ENCODE measurements at regions not wholly inside any gene's neighbourhood (a gene's known extent, or its start where the extent isn't known, plus 50 kb on each side); places are given as distances from the start of the nearest gene placed in this dataset.

DNA sequence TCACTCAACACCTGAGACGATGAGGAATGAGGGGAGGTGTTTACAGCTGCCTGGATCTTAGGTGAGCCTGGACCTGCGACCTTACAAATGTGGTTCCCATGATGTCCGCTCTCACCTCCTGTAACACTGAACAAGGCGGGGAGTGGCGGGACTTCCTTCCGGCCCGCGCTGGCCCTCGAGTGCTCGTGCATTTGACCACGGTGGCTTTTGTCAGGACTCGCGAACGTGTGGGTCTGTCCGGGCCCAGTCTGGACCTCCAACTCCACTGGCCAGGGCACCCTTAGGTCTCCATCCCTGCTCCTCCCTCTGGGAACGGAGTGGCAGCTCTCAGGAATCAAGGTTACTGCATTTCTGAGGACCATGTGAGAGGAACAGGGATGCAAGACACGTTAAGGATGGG is 263.0 kb upstream of the SALL3 start:
- intact Hi-C loops (cut with DNase I): no loop called here
- peak; percentile 31 for DNase-seq (ENCODE audit: low spot score)

DNA sequence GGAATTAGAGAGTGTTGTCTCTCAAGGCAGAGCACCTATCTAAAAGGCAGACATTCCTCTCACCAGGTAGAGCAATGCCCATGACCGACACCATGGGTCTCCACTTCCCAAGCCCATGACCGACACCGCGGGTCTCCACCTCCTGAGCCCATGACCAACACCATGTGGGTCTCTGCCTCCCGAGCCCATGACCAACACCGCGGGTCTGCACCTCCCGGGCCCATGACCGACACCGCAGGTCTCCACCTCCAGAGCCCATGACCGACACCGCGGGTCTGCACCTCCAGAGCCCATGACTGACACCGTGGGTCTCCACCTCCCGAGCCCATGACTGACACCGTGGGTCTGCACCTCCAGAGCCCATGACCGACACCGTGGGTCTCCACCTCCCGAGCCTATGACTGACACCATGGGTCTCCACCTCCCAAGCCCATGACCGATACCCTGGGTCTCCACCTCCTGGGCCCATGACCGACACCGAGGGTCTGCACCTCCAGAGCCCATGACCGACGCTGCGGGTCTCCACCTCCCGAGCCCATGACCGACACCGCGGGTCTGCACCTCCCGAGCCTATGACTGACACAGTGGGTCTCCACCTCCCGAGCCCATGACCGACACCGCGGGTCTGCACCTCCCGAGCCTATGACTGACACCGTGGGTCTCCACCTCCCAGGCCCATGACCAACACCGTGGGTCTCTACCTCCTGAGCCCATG is 262.4 kb upstream of the SALL3 start:
- peak; percentile 35 for DNase-seq (ENCODE audit: low spot score)
- intact Hi-C loops (cut with DNase I): no loop called here

DNA sequence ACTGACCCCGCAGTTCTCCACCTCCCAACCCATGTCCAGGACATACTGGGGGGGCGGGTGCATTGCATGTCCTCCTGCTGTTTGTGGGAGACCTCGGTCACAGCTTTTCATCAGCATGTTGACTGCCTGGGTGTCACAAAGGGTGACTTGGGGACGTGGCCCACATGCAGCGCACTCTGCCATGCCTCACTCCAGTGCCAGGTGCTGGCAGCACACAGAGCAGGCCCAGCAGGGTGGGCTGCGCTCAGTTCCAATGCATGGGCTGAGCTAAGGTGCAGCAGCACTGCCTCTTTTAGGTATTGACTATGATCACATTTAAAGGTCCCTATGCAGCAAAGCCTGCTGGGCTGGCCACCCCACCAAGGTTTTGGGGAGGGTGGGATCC is 261.9 kb upstream of the SALL3 start:
- no peak for DNase-seq (ENCODE audit: low spot score)

DNA sequence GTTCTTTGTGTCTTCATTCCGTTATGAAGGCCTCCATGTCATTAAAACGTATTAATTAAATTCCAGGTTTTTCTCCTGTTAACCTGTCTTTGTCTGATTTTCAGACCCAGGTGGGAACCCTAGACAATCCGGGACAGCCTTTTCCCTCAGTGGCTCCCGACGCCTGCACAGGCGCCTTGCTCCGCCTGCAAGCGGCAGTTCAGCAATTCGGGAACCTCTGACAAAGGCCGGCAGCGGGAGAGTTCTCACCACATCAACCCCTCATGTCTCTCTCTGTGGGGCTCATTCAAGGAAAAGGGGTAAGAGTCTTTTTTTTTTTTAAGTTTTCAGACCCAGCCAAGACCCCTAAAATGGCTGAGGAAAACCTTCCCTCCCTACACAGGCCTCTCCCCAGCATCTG is 259.8 kb upstream of the SALL3 start:
- intact Hi-C loops (cut with DNase I): no loop called here
- DNase-seq (ENCODE audit: low spot score): peak; percentile 49

More for the DNA sequence above, 261.9 kb upstream of the SALL3 start:
- intact Hi-C loops (cut with DNase I): no loop called here

DNA sequence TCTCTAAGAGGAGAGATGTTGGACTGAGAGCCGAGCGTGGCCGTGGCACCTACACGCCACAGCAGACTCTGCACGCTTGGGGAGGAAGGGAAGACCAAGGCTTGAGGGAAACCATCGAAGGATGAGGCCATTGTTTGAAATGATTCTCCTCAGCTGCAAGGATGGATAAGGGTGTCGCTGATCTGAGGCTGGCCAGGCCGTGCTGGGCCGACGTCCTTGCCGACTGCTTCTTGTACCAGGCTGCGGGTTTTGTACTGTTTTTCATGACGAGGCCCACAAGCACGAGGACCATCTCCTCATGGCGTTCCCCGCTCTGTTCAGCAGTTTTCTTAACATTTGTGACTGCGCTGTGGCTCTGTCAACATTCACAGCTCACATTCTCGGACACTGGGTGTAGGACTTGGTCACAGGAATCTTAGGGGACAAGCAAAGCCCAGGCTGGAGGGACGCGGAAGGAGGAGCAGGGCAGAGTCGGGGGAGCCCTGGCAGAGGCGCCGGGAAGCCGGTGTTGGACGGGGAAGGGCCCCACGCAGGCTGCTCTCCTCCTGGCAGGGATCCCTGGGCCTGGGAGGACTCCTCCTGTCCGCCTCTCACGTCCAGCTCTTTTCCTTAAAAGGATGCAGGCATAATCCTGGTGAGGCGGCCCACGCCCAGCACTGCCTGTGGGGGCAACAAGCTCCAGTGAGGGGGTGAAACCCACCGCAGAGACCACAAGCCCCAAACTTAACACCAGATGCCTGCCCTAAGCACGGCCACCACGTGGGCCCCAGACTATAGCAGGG is 259.0 kb upstream of the SALL3 start:
- peak; percentile 72 for DNase-seq (ENCODE audit: low spot score)

DNA sequence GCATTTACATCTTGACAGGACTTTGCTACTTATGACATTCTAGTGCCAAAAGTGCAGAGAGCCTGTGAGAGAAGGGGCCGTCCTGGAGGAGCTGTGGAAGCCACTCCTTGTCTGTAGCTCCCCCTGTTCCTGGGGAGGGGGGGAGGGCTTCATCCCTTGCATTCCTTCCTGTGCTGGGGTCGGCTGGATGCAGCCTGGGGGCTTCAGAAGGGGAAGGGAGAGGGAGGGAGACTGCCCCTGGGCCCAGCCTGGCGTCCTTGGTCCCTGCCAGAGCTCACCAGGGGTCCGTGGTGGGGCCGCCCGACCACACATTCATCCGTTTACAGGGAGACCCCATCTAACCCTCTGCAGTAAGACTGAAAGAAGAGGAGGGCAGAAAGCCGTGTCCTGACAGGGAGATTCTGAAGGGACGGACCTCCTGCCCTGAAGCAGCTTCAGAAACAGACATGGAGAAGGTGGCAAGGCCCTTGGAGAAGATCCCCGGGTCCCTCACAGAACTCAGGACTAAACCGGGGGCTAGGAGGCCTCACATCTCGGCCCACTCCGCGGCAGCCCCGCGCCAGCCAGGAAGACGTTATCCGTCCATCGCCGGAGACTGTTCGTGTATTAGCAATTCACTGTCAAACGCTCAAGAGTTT is 258.3 kb upstream of the SALL3 start:
- intact Hi-C loops (cut with DNase I): no loop called here
- DNase-seq (ENCODE audit: low spot score): peak; percentile 55

More for the DNA sequence above, 259.0 kb upstream of the SALL3 start:
- intact Hi-C loops (cut with DNase I): no loop called here

DNA sequence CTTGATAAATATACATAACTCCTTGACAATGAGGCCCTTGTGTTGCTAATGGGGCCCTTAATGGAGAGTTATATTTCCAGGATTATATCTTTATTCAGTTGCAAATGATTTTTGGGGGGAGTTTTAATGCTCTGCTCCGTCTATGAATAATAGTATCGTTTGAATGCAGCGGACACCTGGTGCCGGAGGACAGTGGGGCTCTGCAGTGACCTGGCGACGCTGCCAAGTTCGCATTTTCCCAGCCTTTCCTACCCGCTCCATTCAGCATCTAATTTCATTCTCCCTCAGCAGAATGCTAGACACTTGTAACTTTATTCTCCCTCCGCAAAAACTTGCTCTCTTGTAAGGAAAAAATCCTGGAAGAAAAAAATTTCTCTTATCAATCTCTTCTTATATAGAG is 257.6 kb upstream of the SALL3 start:
- DNase-seq (ENCODE audit: low spot score): peak; percentile 29
- intact Hi-C loops (cut with DNase I): no loop called here

DNA sequence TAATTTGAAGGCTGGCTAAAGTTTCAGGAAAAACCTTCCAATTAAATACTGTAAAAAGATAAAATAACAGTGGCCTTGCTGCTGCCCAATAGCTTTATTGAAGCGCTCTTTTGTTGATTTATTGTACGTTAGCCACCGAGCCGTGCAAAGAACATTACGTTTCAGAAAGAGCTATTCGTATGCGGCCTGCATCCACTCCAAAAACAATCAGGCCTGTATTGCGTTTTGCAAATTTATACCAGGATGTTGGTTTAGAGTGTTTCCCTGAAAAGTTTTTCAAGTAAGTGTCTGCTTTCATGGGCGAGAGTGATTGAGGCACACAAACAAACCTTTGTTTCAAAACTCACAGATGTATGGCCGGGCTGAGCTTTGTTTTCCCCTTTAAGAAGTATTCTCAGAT is 257.2 kb upstream of the SALL3 start:
- no peak for DNase-seq (ENCODE audit: low spot score)
- intact Hi-C loops (cut with DNase I): no loop called here

DNA sequence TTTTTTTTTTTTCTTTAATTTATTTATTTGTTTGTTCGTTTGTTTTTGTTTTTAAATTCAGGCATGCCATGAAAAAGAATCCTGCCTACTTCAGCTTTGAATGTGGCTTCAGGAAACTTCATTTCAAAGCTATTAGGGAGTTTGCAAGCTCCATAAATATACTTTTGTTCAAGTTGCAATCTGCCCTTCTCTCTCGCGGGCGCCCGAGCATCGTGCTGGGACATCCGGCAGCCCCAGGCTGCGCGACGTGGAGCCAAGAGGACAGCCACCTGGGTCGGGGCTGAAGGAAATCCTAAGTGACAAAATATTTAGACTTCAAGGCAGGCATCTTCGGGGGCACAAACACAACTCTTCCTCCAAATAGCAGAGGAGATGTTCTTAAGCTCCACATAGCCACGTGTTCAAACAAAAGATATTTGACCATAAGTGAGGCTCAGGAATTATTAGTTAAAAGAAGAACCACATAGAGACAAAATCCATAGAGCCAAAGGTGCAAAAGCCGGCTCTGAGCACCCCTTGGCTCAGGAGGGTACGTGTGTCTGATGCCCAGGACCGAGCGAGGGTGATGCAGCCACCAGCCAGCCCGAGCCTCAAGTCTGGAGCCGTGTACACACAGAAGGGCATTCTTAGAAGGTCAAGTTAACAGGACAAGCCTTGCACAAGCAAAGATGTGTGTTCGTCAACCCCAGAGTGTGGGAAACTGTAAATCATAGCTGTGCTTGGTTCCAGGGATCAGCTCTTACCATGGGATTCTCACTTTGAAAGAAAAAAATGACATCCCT is 256.5 kb upstream of the SALL3 start:
- intact Hi-C loops (cut with DNase I): no loop called here
- DNase-seq (ENCODE audit: low spot score): peak; percentile 20

DNA sequence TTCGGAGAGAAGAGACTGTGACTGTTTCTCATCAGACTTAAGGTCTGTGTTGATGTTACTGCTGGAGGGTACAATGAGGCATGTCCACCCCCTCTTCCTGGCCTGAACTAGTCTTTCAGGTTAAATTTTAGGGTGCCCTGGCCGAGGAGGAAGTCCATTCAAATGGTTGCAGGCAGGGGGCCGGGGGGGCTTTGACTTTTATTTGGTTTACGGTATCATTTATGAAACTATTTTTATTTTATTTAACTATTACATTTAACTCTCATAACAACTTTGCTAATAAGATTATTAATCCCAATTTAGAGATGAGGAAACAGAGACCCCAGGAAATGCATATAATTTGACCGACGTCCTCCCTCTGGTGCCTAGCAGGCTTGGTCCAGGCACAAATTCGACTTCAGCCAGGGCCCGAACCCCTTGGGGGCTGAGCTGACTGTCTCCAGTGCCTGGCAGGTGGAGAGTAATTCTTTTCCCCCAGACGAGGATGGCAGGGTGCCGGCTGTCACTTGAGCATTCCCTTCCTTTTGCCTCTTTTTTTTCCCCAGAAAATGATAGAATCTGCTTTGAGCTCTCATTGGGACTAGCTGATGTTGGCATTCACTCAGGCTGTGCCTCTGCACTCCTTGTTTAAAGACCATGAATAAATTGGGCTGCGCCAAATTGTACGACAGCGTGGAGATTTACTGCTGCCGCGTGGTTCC is 255.3 kb upstream of the SALL3 start:
- DNase-seq (ENCODE audit: low spot score): peak; percentile 56
- intact Hi-C loops (cut with DNase I): no loop called here

DNA sequence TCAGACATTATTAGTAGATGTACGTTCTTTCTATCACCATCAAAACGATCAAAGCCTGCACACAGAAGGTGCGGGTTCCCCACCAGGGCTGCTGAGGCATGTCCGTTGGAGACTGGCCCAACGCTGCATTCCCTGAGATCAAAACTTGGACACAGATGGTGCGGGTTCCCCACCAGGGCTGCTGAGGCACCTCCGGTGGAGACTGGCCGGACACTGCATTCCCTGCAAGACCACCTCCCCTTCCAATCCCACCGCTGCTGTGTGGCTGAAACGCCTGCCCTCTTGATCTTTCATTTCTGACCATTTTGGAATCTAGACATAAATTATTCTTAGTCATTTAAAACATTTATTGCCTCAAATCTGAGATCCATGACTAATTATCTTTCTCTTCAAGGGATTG is 254.2 kb upstream of the SALL3 start:
- intact Hi-C loops (cut with DNase I): no loop called here
- peak; percentile 50 for DNase-seq (ENCODE audit: low spot score)

DNA sequence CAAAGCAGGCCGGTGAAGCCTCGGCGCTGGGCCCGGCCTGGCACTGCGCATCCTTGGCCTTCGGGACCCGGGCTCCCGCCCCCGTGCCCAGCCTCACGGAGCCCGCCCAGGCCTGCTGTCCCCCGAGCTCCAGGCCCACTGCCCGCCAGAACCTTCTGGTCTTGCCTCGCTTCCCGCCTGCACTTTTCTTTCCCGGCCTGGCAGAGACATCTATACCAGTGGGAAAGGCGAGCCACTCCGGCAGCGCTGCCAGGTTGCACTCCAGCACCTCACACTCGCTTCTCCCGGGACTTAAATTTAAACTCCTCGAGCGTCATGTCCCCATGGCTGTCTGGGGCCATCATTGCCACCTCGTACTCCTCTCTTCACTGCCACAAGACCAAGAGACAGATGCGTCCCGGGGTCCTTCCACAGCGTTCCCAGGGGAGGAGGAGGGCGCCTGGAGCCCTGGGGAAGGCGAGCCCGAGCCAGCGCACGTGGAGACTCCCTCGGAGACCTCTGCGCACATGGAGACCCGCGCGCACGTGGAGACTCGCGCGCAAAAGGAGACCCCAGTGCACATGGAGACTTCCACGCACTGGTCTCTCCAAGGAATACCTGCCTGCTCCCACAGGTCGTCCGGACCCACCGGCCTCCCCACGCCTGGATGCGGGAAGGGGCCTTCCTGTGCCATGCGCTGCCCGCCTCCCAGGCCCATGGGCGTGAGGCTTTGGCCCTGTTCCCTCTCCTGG is 253.1 kb upstream of the SALL3 start:
- intact Hi-C loops (cut with DNase I): no loop called here
- peak; percentile 68 for DNase-seq (ENCODE audit: low spot score)

DNA sequence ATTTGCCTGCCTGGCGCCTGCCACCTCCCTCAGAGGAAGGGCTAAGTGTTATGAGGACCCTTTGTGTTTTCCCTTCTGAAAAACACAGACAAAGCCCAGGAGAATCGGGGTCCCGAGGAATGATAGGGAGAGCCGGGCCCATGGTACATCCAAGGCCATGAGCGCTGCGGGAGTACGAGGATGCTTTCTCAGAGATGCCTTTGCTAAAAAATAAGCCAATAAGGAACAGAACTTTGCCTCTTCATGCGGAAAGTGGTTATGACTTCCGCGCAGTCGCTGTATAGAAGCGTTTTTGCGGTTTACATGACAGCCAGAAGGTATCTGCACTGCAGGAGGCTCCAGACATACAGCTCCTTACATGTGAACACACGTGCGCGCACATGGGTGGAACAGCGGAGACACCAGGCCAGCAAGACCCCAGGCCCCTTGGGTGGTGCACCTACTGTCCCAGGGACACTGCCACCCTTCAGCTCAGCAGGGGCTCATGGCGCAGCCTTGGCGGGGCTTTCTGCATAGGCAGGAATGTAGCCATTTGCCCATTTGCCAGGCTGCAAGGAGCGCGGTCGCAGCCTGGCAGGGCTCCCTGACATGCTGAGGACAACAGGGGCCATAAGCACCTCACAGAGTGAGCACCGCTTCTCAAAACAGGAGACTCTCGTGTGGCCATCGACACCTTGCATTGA is 252.4 kb upstream of the SALL3 start:
- DNase-seq (ENCODE audit: low spot score): no peak
- intact Hi-C loops (cut with DNase I): no loop called here

DNA sequence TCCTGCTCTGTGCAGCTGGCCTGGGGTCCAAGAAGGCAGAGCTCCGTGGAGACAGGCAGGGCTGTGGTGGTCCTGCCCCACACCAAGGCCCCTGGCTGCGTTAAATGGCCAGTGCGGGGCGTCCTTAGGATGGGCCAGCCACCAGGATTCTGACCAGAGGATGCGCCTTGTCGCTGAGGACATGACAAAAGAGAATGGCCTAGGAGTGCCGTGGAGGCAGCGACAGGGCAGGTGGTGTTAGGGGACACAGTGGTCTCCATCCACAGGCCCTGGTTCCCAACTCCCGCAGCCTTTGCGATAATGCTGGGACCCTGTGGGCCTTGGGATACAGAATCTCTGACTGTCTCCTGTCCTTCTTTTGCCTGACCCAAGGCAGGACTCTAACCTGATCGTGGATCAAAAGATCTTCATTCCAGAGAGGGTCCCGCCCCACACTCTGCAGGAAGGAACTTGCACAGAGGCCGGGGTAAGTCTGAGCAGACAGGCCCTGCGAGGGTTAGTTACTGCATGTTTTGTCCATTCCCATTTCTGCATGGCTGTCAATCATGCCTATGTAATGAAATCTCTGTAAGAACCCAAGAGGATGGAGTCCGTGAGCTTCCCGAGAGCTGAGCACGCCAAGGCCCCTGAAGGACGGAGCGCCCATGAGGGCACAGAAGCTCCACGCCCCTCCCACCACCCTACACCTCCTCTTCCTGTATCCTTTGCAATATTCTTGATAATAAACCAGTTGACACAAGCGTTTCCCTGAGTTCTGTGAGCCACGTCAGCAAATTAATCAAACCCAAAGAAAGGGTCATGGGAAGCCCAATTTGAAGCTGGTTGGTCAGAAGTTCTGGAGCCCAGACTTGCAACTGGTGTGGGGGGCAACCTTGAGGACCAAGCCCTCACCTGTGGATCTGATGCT is 251.5 kb upstream of the SALL3 start:
- peak; percentile 53 for DNase-seq (ENCODE audit: low spot score)
- intact Hi-C loops (cut with DNase I): no loop called here

DNA sequence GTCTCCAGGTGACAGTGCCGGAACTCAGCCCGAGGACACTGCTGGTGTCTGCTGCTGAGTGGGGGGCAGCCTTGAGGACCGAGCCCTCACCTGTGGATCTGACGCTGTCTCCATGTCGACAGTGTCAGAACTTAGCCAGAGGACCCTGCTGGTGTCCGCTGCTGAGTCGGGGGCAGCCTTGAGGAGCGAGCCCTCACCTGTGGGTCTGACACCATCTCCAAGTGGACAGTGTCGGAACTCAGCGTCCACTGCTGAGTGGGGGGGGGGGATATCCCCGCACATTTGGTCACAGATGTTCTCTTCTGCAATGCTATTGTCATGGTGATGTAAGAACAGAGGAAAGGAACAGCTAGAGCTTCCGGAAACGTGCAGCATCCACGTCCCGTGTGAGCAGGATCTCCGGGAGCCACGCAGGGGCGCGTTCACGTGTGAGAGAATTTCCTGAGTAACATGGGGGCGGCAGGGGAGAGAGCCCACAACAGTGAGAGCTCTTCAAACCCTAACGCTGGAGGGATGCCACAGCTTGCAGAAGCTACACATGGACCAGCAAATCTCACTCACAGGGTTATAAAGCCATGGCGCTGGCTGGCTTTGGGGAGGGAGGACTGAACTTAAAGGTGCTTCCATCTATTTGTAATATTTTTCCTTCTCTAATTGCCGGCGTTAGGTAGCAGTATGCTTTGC is 250.7 kb upstream of the SALL3 start:
- intact Hi-C loops (cut with DNase I): no loop called here
- DNase-seq (ENCODE audit: low spot score): peak; percentile 54

DNA sequence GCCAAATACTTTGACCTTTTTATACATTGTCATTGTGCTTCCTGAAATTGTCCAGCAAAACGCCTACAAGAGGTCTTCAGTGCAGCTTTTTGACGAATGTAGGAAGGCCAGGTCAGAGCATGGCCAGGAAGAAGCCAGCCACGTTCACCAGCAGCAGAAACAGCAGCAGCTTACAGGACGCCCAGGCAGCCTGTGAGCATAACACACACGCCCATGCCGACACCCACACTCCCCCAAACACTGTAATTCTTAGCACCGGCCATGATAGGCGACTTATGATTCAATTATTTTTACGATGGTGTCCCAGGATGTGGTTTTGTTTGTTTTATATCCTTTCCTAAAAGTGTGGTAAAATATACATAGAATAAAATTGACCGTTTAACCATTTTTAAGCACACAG is 249.1 kb upstream of the SALL3 start:
- peak; percentile 43 for DNase-seq (ENCODE audit: low spot score)
- intact Hi-C loops (cut with DNase I): no loop called here

DNA sequence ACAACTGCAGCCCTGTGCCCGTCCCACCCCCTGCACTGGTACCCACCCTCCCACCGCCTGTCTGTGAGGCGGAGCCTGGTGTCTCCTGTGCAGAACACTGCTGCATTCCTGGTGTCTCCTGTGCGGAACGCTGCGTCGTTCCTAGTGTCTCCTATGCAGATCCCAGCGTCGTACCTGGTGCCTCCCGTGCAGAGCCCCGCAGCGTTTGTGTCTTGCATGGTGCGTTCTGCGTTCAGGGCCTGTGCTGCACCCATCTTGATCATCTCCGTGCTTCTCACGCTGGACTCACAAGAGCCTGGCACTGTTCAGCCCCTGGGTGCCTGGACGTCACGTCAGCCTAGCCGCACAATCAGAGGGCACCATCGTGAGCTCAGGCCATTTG is 248.6 kb upstream of the SALL3 start:
- intact Hi-C loops (cut with DNase I): no loop called here
- DNase-seq (ENCODE audit: low spot score): peak; percentile 62
